PC-3 (cell line): ENCODE measurements at regions not wholly inside any gene's neighbourhood (a gene's known extent, or its start where the extent isn't known, plus 50 kb on each side); places are given as distances from the start of the nearest gene placed in this dataset.

ENCODE experiments used
- ATAC-seq: fragments of 200-7000 bp; cut with Tn5 transposase; 2 replicates; pipeline ENCODE4 v1.9.1; 2020; ENCODE audit warnings: mild to moderate bottlenecking, moderate library complexity
- BruUV-seq: library from RNA; stranded (reverse); fragments of 400-500 nt; replicated peaks from 2 replicates; lab custom pipeline; 2021; lab: Mats Ljungman, UMichigan
- CTCF ChIA-PET: fragments of 300-600 bp; sonication (Branson Sonifier 250); formaldehyde crosslinking; loops from one replicate; lab custom pipeline; 2022; ENCODE audit warnings: antibody characterized with exemption; lab: Charles Lee
- POLR2A ChIA-PET: fragments of 300-600 bp; sonication (Branson Sonifier 250); formaldehyde crosslinking; loops from one replicate; lab custom pipeline; 2022; ENCODE audit warnings: antibody characterized with exemption; ENCODE audit not compliant: unreplicated experiment; lab: Charles Lee
- DNase-seq: peaks from one replicate; pipeline ENCODE4 v3.0.0-alpha.2; 2015
- H2AFZ ChIP-seq: fragments of 300-600 bp; sonication (generic); 2 replicates; pipeline ENCODE4 v1.6.0; 2016; ENCODE audit warnings: antibody characterized with exemption, low read length
- H3F3A ChIP-seq: fragments of 300-600 bp; sonication (generic); one replicate; pipeline ENCODE4 v1.6.0; 2017; ENCODE audit warnings: antibody characterized with exemption, low read length, control low read depth, mild to moderate bottlenecking; ENCODE audit not compliant: unreplicated experiment
- H3K27ac ChIP-seq: fragments of 300-600 bp; sonication (generic); 2 replicates; pipeline ENCODE4 v1.5.1; 2016; ENCODE audit warnings: mild to moderate bottlenecking, low read length
- H3K27me3 ChIP-seq: fragments of 300-600 bp; sonication (generic); 2 replicates; pipeline ENCODE4 v1.6.1; 2016; ENCODE audit warnings: low read length, mixed read lengths
- H3K36me3 ChIP-seq: fragments of 300-600 bp; sonication (generic); 2 replicates; pipeline ENCODE4 v1.6.1; 2016; ENCODE audit warnings: low read depth, mixed run types, low read length, mixed read lengths
- H3K4me1 ChIP-seq: fragments of 300-600 bp; sonication (generic); 2 replicates; pipeline ENCODE4 v1.5.1; 2016; ENCODE audit warnings: low read length; ENCODE audit not compliant: insufficient read depth
- H3K4me2 ChIP-seq: fragments of 300-600 bp; sonication (generic); 2 replicates; pipeline ENCODE4 v1.6.0; 2016; ENCODE audit warnings: low read length
- H3K4me3 ChIP-seq: fragments of 300-600 bp; sonication (generic); 2 replicates; pipeline ENCODE4 v1.5.1; 2016; ENCODE audit warnings: mild to moderate bottlenecking, low read length, mixed read lengths
- H3K79me2 ChIP-seq: fragments of 300-600 bp; sonication (generic); 2 replicates; pipeline ENCODE4 v1.6.1; 2017; ENCODE audit warnings: low read length, mixed read lengths
- H3K9ac ChIP-seq: fragments of 300-600 bp; sonication (generic); 2 replicates; pipeline ENCODE4 v1.6.0; 2016; ENCODE audit warnings: mild to moderate bottlenecking, low read length
- H3K9me2 ChIP-seq: fragments of 300-600 bp; sonication (generic); replicated peaks from 2 replicates; pipeline ENCODE4 v1.6.1; 2016; ENCODE audit warnings: mixed run types, low read length, mixed read lengths
- H3K9me3 ChIP-seq: fragments of 300-600 bp; sonication (generic); 2 replicates; pipeline ENCODE4 v1.6.1; 2016; ENCODE audit warnings: low read length, mixed read lengths
- H4K20me1 ChIP-seq: fragments of 300-600 bp; sonication (generic); 2 replicates; pipeline ENCODE4 v1.6.1; 2016; ENCODE audit warnings: low read length, mixed read lengths
- EZH2 ChIP-seq: fragments of 300-600 bp; sonication (generic); IDR thresholded peaks from one replicate; pipeline ENCODE4 v1.6.1; 2017; ENCODE audit warnings: antibody characterized with exemption, mild to moderate bottlenecking, low read length; ENCODE audit not compliant: unreplicated experiment
- EZH2phosphoT487 ChIP-seq: fragments of 300-600 bp; sonication (generic); IDR thresholded peaks from 2 replicates; pipeline ENCODE4 v1.6.1; 2018; ENCODE audit warnings: mild to moderate bottlenecking, antibody characterized with exemption, low read length, borderline replicate concordance
- intact Hi-C: fragments of 100-400 bp; cut with micrococcal nuclease; formaldehyde crosslinking; loops from 2 replicates; pipeline ENCODE4 v1.9.0; 2023
- TF ChIP-seq, protein P1 (sequence below): fragments of 300-600 bp; sonication (generic); conservative IDR thresholded peaks from 2 replicates; pipeline ENCODE4 v1.5.1; 2017; ENCODE audit warnings: antibody characterized with exemption, low read depth, mild to moderate bottlenecking, low read length

DNA sequence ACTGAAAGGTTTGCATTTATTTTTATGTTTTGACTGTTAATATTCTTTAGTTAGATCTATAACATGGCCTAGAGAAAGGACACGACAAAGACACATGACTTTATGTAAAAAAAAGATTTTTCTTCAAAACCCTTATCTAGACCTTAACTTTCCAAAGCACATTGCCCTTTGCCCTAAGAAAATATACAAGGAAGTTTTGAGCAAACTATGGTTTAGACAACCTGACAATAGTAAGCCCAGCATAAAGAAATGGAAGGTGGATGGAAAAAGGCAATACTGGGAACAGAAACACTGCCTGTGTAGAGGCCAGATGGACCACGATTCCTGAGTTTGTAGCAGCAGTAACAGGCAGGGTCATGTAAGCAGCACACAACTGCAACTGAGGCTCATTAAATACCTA is 724.0 kb downstream of the GALC start:
- Histone ChIP-seq H3K79me2 (no peaks in the 10 kb centered on the region), H3K4me3 (no peak overlapping the region), H3K9me2 (no peaks in the 10 kb centered on the region), H2AFZ (no peak overlapping the region), H3F3A (no peaks in the 10 kb centered on the region), H3K4me2 (no peak overlapping the region), H3K36me3 (no peaks in the 10 kb centered on the region), H3K9ac (no peak overlapping the region), H3K27me3 (no peaks in the 10 kb centered on the region), H4K20me1 (no peaks in the 10 kb centered on the region), H3K4me1 (no peaks in the 10 kb centered on the region), H3K9me3 (peaks cover 29% of the 10 kb centered on the region), H3K27ac (no peak overlapping the region)
- BruUV-seq, result no TSS peak
- ATAC-seq (no peak), DNase-seq (no peak)
- POLR2A ChIA-PET, result no interaction called here
- TF ChIP-seq EZH2, result no peak
- TF ChIP-seq, protein P1, sequence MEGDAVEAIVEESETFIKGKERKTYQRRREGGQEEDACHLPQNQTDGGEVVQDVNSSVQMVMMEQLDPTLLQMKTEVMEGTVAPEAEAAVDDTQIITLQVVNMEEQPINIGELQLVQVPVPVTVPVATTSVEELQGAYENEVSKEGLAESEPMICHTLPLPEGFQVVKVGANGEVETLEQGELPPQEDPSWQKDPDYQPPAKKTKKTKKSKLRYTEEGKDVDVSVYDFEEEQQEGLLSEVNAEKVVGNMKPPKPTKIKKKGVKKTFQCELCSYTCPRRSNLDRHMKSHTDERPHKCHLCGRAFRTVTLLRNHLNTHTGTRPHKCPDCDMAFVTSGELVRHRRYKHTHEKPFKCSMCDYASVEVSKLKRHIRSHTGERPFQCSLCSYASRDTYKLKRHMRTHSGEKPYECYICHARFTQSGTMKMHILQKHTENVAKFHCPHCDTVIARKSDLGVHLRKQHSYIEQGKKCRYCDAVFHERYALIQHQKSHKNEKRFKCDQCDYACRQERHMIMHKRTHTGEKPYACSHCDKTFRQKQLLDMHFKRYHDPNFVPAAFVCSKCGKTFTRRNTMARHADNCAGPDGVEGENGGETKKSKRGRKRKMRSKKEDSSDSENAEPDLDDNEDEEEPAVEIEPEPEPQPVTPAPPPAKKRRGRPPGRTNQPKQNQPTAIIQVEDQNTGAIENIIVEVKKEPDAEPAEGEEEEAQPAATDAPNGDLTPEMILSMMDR, result no peak
- TF ChIP-seq EZH2phosphoT487, result no peak
- intact Hi-C loops, result no loop called here
- CTCF ChIA-PET, result no interaction called here

- DNase-seq, result peak; percentile 6
- no peak overlapping the region for H2AFZ ChIP-seq
- H3K27me3 ChIP-seq, result no peaks in the 10 kb centered on the region
- TF ChIP-seq EZH2phosphoT487, result no peak
- TF ChIP-seq, protein P1, result no peak
- no peak for TF ChIP-seq EZH2
- H3K9me2 ChIP-seq, result no peaks in the 10 kb centered on the region
- ATAC-seq, result no peak
- no peak overlapping the region for H3K9ac ChIP-seq
- H3K27ac ChIP-seq, result no peak overlapping the region
- no peaks in the 10 kb centered on the region for H3K36me3 ChIP-seq
- no TSS peak for BruUV-seq
- ChIA-PET CTCF (no interaction called here), POLR2A (no interaction called here)
- no peaks in the 10 kb centered on the region for H3F3A ChIP-seq
- no peak overlapping the region for H3K4me2 ChIP-seq
- no peaks in the 10 kb centered on the region for H3K4me1 ChIP-seq
- no peaks in the 10 kb centered on the region for H3K79me2 ChIP-seq
- intact Hi-C loops, result no loop called here
- peaks cover 18% of the 10 kb centered on the region for H3K9me3 ChIP-seq
- H4K20me1 ChIP-seq, result no peaks in the 10 kb centered on the region
- H3K4me3 ChIP-seq, result no peak overlapping the region
These were observed 728.2 kb downstream of the GALC start for GRCh38 chr14:87264796-87265195.

DNA sequence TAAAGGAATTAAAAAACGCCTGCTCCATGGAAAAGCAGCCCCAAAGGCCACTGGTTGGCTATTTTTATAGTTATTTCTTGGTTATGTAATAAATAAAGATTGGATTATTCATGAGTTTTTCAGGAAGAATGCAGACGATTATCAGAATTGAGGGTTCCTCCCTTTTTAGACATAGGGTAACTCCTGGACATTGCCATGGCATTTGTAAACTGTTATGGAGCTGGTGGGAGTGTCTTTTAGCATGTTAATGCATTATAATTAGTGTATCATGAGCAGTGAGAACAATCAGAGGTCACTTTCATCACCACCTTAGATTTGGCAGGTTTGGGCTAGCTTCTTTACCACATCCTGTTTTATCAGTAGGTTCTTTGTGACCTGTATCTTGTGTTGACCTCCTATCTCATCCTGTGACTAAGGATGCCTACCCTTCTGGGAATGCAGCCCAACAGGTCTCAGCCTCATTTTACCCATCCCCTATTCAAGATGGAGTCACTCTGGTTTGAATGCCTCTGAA is 728.7 kb downstream of the GALC start:
- intact Hi-C loops, result no loop called here
- Histone ChIP-seq H3K4me1 (no peaks in the 10 kb centered on the region), H3K9me3 (peaks cover 13% of the 10 kb centered on the region), H3F3A (no peaks in the 10 kb centered on the region), H3K9ac (no peak overlapping the region), H3K27ac (no peak overlapping the region), H3K4me3 (no peak overlapping the region), H3K27me3 (no peaks in the 10 kb centered on the region), H3K36me3 (no peaks in the 10 kb centered on the region), H4K20me1 (no peaks in the 10 kb centered on the region), H3K9me2 (no peaks in the 10 kb centered on the region), H3K79me2 (no peaks in the 10 kb centered on the region), H3K4me2 (no peak overlapping the region), H2AFZ (no peak overlapping the region)
- no peak for ATAC-seq
- POLR2A ChIA-PET, result no interaction called here
- DNase-seq, result peak; percentile 12
- TF ChIP-seq EZH2 (no peak), EZH2phosphoT487 (no peak)
- TF ChIP-seq, protein P1, result no peak
- CTCF ChIA-PET, result no interaction called here
- no TSS peak for BruUV-seq
